ENCODE measurements at regions not wholly inside any gene's neighbourhood (a gene's known extent, or its start where the extent isn't known, plus 50 kb on each side); places are given as distances from the start of the nearest gene placed in this dataset.
A peak's percentile ranks its signal among the peaks of the same experiment; 100 is the strongest.

DNA sequence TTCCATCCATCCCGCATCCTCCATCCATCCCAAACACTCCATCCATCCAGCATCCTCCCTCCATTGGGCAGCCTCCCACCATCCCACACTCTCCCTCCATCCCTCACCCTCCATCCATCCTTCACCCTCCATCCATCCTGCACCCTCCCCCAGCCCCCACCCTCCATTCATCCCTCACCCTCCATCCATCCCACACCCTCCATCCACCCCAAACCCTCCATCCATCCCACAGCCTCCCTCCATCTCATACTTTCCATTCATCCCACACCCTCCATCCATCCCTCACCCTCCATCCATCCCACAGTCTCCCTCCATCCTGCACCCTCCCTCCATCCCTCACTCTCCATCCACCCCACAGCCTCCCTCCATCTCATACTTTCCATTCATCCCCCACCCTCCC lies 60.4 kb downstream of the FOXI2 start:
- DNase-seq = no peak

DNA sequence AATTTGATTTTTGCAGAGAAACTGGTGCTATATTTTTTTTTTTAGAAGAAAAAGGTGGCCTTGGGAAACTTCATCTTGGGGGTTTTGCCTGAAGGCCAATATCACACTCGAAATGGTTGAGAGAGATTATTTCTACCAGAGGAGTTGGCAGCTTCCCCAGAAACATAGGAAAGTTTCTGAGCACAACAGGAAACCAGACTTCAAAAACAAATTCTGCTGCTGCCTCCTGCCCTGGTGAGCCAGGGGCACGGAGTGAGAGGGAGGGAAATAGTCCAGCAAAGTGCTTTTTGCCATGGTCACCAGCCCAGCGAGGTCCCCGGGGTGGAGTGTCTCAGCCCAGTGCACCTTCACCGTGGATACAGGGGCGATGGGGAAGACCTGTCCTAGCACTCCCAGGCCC lies 61.1 kb downstream of the FOXI2 start:
- DNase-seq = no peak

DNA sequence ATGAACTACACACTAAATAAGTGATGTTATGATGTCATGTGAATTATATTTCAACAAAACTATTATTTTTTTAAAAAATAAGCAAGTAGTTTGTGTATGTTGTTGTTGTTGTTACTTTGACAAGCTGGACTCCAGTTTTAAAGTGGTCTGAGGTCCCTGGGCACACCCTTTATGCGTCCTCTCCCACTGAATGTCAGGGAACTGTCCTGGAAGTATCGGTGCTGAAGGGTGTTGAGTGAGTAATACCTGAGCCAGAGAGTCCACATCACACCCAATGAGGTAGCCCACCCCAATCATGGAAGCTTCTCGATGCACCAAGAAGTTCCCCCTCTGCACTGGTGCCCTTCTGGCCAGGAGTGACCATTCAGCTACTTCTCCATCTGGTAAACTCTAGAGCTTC lies 64.3 kb downstream of the FOXI2 start:
- no peak for DNase-seq

DNA sequence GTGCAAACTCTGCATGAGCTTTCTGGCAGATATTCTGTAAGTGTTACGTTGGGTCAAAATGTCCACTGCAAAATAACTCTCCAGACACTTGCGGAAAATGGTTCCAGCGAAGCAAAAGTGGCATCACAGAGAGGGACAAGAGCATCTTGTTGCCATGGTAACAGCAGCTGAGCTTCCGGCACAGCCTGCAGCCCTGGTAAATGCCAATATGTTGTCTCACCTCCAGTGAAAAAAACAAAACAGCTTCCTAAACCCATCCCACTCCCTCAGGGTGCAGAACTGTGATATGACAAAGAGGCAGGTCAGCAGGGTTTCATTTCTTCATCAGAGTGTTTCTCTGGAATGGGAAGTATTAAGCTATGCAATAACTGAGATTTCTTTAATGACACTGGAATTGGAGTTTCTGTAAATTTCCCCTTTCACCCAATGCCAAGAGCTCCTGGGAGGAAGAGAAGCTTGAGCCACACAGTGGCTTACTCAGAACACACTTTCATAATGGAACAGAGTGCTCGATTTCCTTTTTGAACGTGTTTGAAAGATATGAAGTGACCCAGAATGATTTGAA lies 65.6 kb downstream of the FOXI2 start:
- no peak for DNase-seq

DNA sequence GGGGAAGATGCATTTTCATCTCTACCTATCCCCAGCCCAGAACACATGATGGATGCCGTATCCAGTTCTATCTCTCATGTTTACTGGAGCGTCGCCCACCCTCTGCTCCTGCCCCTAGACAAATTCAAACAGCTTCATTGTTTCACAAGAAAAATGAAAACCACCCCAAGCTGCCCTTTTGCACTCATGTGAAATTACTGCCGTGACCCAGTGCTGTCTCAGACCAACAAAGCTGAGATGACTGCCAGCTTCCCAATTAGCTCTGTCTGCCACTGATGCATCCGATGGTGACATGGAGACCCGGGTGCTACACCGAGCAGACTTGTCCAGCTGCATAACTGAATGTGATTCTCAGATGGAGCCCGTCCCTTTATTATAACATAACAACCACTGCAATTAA lies 67.7 kb downstream of the FOXI2 start:
- no peak for DNase-seq

DNA sequence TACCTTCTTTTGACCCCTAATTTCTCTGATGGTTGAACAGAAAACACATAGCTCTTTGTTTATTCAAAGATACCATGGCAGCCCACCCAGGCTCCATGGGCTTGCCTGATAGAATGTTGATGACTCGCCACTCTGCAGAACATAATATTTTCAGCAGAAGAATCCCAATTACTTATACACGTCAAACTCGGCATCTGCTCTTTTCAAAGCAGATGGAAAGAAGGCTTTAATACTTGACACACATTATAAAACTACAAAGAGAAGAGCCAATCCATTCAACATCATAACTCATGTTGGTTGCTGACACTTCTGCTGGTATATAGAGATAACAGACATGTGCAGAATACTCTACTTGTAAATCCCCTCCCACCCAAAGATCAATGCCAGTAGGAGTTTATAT lies 69.0 kb downstream of the FOXI2 start:
- DNase-seq = no peak

DNA sequence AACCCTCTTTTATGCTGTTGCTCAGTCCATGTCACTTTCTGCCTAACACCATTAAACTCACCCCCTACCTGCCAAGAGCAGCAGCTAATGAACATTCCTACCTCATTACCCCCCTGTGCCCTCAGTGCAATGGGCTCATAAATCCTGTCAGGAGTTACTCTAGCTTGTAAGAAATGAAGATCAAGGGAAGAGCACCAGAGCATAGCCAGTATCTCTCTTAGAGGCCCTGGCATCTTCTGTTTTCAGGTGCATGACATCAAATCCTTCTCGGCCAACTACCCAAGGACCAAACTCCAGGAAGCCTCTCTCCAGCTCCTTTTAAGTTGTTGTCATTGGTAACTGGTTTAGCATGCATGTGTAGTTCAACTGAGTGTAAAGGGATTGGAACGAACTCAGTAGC lies 75.1 kb downstream of the FOXI2 start:
- no peak for DNase-seq

DNA sequence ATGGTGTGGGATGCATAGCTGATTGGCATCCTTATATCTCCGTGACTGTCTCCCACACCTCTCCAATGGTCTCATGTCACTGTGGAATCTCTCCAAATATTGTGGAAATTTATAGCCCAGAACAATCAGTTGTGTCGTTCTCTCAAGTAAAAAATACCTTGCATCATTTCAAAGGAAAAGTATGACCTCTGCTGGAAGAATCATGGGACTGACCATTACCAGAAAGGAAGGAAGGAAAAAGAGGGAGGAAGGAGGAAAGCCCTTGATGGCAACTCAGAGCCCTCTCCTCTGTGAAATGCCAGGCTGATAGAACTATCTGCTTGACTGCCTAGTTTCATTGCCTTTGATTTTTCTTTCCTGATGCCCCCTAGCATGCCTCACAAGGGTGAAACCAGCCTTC lies 76.3 kb downstream of the FOXI2 start:
- peak in 1 of 2 experiments; percentile 18 for DNase-seq

DNA sequence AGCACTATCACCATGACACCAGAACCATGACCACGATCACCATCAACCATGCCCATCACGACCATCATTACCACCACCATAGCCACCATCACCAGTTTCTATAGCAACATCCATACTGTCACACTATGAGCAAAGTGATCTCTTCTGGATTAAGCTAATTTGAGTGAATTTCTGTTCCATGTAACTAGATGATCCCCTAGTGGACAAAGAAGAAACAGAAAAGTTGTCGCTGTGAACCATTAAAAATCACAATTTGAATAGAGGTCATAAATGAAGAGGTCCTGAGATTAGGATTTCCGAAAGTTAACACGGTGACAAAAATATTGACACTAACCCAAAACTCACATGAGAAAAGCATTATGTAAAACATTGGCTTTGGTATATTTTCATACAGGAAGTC lies 77.6 kb downstream of the CLRN3 start:
- peak; percentile 19 to 45 for DNase-seq

DNA sequence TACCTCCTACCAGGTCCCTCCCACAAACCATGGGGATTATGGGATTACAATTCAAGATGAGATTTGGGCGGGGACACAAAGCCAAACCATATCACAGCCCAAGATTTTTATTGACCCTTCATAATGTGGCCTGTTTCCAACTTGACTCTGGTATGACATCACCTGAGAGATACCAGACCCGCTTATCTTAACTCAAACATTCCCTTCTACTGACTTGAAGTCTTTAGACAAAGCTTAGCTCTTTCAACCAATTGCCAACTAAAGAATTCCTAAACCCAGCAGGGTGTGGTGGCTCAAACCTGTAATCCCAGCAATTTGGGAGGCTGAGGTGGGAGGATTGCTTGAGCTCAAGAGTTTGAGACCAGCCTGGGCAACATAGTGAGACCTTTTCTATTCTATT lies 67.9 kb downstream of the CLRN3 start:
- no peak for DNase-seq

DNA sequence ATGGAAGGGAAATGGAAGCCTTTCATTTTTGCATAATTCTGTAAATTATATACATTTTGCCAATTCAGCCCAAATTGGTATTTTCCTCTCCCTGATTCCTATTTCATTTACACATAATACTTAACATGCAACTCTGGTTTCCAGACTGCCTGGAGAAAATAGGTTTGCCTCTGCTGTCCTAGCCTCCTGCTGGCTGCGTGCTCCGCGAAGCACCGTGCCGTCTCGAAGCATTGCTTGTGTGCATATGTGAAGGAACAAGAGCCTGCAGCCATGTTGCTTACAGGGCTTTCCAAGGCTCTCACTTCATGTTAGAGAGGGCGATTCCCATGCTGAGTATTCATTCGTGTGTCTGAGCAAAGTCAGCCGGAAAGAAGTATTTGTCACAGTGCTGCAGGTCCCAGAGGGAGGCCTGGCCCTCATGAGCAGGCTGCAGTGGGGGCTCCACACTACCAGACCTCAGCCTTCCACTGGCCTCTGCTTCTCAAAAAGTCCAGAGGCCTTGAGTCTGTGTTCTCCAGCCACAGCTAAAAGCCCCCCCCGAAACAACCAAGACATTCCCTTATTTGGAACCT lies 66.5 kb downstream of the CLRN3 start:
- DNase-seq = no peak

DNA sequence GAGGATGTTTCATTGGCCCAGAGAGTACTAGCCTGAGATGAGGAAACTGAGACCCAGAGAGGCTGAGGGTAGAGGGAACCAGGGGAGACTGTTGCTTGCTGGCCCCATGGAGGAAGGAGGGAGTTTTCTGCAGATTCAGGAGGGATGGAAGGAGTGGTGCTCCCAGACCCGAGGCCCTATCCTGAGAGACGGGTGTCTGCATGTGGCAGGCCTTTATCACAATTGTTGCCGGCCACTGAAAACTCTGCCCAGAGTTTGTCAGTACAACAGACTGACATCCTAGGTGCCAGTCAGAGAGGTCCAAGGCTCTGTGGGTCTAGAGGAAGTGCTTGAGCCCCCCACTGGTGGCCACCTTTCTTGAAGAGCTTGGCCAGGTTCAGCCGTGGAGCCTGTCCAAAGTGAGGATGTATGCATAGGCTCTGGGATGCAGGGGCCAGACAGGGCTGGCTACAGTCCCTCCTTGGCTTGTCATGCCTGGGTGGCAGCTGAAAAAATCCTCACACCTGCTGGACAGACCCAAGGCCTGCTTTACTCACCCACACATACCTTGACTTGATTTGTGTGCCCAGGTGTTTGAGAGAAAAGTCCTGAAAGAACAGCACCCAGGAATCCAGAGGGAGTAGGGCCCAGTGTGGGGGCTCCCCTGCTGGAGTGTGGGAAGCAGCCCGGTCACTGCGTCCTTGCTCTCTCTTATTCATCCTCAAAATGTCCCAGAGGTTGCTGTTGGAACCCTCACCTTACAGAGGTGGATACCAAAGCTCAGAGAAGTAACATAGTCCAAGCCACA lies 65.2 kb downstream of the CLRN3 start:
- no peak for DNase-seq

Measured in Kasumi-1 (cell line).